NOMO-1 treated with dmso at 0.1 percent for 144 hours (cell line): ENCODE measurements at regions not wholly inside any gene's neighbourhood (a gene's known extent, or its start where the extent isn't known, plus 50 kb on each side); places are given as distances from the start of the nearest gene placed in this dataset.

ENCODE experiments used
- DNase-seq: peaks from one replicate; lab custom pipeline; 2025; ENCODE audit not compliant: unreplicated experiment; lab: John Stamatoyannopoulos, UW

DNA sequence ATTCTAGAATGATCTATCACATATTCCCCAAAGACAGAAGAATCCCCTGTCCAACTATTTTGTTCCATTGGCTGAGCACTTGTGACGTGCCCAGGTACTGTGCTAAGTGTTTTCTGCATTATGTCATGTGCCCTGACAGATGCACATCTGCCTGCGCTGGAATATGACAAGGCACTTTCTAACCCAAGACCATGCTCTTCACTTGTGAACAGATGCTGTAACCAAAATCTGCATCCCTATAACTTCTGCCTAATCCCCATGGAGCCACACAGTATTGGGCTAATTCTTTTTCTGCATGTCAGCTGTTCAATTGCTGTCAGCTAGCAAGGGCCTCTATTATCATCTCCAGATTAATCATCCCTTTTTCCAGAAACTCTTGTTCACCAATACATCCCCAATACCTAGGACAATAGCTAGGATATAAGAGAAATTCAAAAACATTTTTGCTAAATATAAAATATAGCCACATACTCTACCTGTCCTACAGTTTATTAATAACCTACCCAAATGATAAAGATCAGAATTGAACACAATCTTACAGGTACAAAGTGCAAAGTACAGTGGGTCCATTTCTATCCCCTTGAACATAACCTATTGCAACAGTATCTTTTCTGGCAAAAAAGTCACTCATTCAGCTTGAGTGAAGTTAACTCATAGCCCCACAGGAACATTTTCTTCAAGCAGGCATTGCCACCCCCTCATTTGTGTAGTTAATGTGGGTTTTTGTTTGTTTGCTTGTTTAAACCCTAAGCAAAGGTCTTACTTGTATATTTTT lies 109.4 kb upstream of the LRRN1 start:
- no peak for DNase-seq

DNA sequence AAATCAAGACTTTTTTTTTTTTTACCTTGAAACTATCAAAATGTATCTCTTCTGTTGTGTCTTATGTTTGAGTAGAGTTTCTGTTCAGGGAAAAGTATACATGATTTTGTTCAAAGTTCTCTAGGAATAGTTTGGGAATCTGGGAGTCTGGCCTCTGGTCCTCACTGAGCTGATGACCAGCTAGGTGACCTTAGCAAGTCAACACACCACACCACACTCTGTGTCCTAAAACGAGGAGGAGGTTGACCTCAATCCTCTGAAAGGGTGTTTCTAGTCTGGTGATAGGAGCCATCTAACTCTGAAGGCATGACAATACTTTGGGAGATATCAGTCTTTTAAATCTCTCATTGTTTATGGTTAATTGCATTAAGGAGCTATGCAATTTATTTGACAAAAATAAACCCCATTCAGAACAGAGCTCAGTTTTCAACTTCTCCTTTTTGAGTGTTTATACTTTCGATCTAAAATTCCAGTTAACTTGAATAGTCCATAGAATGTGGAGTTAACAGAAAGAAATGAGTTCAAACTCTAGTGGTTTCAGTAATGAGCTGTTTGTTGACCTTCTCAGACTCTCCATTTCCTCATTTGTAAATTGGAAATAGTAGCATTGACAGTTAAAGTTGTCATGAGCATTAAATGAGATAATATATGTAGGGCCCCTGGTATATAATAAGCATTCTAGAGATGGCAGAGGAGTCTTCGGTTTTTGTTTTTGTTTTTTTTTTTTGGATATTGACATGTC lies 112.2 kb upstream of the LRRN1 start:
- DNase-seq: peak; percentile 9

GRCh38 chr3:3685721-3686120 lies 113.5 kb upstream of the LRRN1 start:
- DNase-seq: no peak

GRCh38 chr3:3683261-3683660 lies 116.0 kb upstream of the LRRN1 start:
- no peak for DNase-seq

DNA sequence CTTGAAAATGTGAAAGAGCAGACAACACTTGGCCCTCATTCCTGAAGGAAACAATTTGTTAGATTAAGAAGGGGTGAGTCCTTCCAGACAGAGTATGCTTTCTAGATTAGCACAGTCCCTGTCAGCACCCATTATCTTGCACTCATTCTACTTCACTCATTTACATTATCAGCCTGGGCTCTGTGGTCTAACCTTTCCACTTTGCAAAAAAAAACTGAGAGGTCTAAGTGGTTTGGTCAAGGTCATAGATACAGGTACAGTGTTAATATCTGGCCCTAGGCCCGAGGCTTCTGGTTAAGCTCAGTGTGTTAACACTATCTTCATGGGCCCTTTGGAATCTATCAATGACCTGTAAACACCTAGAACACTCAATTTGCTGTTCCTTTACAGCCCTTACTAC lies 123.4 kb upstream of the LRRN1 start:
- no peak for DNase-seq

GRCh38 chr3:3675186-3675585 lies 124.0 kb upstream of the LRRN1 start:
- no peak for DNase-seq

DNA sequence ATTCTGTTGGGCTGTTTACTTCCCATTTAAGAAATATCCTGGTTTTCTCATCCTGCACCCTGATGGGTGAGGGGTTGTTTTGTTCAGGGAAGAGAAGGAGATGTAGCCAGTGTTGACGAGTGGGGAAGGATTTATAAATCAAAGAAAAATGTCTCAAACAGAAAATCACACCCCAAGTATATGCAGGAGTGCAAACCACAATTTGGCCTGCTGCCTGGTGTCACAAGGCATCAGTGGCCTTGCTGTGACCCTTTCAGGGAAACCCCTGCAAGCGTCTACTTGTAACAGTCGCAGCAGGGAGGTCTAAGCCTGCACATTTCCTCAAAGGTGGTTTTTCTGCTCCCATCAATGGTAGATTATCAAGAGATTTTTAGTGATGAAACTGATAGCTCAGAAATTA lies 132.6 kb upstream of the LRRN1 start:
- no peak for DNase-seq

DNA sequence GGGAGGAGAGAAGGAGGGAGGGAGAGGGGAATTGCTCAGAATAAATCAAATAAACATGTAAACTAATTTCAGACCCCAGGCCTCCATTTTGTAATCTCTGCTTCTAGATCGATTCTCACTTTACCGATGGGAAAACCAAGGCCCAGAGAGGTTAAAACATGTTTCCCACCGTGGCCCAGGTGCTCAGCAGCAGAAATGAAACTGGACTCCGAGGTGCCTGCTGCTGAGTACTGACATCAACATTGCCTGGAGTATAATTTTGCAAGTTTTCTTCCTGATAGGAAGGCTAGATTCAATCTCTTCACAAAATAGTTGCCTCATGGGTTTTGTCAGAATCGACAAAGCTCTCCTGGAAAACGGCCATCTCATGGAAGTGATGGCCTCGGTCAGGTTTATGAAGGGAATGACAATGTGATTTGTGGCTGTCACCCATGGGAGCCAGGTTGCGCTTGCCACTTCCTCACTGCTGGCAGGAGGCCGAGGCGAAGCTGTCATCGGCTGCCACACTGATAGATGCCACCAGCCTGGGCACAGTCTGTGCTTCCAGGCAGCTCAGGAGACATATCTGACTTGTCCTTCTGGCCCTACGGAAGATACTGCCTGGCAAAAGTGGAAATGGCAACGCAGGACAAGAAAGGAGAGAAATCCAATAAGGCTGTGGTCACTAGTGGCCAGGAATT lies 133.1 kb upstream of the LRRN1 start:
- no peak for DNase-seq

DNA sequence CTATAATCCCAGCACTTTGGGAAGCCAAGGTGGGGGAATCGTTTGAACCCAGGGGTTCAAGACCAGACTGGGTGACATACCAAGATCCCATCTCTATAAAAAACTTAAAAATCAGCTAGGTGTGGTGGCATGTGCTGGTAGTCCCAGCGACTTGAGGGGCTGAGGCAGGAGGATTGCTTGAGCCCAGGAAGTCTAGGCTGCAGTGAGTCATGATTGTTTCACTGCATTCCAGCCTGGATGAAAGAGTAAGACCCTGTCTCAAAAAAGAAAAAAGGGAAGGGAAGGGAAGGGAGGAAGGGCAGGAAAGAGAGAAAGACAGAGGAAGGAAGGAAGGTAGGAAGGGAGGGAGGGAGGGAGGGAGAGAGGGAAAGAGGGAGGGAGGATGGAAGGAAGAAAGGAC lies 133.7 kb upstream of the LRRN1 start:
- no peak for DNase-seq

GRCh38 chr3:3664935-3665334 lies 134.3 kb upstream of the LRRN1 start:
- no peak for DNase-seq

GRCh38 chr3:3662610-3663009 lies 136.6 kb upstream of the LRRN1 start:
- no peak for DNase-seq

GRCh38 chr3:3654916-3655315 lies 144.3 kb upstream of the LRRN1 start:
- DNase-seq: no peak

DNA sequence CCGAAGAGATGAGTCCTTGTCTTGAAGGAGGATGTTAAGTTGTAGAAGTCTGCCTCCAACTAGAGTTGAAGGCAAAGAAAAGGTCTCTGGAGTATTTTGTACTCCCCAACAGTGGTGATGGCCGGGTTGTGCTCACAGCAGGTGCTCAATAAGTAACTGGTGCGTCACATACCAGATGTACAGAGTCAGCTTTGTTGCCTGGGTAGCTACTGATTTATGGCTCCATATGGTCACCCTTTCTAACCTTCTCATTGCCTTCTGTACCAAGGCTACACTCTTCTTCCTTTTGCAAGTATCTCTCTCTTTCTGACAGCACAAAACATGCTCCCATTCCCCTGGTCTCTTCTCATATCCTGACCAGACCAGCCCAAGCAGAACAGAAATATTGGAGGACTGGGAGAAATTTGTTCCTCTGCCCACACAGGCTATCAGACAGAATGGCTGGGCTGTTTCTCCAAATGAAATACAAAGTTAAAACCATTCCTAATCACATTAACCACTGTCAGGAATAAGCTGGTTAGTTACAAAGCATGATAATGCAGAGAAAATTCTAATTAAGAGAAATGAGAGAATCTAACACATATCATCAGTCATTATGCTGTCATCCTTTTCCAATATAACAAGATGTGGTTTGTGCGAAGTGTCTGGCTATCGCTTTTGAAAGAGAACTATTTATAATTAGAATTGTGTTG lies 150.1 kb upstream of the LRRN1 start:
- no peak for DNase-seq

GRCh38 chr3:3646934-3647333 lies 152.3 kb upstream of the LRRN1 start:
- no peak for DNase-seq

DNA sequence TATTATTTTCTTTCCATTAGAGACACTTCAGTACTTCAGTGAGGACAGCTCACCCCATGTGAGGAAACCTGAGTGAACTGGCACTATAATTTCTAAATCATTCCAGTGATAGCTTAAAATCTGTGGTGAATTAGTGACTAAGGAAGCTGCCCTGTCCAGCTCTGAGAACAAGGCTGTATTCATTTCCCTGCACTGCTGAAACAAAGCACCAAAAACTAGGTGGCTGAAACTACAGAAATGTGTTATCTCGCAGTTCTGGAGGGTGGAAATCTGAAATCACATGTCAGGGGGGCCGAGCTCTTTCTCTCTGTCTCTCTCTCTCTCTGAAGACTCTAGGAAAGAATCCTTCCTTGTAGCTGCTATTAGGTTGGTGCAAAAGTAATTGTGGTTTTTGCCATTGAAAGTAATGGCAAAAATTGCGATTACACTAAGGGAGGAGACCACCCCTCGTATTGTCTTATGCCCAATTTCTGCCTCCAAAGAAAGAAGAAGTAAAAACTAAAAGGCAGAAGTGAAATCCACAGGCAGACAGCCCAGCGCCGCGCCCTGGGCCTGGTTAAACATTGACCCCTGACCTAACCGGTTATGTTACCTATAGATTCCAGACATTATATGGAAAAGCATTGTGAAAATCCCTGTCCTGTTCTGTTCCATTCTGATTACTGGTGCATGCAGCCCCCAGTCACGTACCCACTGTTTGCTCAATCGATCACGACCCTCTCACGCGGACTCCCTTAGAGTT lies 153.0 kb upstream of the LRRN1 start:
- peak; percentile 11 for DNase-seq

DNA sequence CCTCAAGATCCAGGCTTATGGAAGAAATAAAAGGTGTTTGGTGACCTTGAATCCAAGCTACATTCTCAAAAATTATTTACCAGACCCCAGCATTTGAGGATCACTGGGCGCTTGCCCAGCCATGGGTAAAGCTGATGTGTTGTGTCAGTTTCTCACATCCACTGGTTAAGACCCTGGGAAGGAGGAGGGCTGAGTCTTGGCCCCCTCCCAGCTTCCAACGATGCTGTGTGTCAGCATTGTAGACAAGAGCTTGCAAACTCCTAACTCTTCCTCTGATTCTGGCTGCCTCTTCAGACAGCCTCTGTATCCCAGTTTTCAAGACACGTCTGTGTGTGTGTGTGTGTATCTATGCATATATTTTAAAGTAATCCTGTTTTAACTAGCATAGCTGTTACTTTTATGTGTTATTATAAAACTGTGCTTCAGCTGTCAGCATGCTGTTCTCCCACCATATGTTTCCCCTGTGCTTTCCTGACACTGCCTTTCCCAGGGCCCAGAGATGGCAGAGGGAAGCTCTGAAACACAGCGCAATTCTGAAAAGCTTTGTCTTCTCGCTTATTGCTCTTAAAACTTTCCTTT lies 157.3 kb upstream of the LRRN1 start:
- no peak for DNase-seq

DNA sequence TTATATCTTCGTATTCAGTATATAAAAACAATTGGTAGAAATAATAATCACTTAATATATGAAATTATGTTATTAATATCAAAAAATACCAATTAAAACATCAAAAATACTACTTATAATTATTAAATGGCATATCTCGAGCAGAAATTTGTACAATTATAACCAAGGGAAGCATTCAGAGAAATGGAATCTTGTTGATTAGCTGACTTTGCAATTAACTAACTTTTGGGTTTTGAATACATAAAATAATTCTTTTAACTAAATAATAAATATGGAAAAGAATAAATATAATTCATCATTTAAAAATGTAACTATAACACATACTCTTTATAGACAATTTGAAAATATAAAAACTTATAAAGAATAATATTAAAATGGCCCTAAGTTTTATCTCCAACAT lies 160.2 kb upstream of the LRRN1 start:
- no peak for DNase-seq

DNA sequence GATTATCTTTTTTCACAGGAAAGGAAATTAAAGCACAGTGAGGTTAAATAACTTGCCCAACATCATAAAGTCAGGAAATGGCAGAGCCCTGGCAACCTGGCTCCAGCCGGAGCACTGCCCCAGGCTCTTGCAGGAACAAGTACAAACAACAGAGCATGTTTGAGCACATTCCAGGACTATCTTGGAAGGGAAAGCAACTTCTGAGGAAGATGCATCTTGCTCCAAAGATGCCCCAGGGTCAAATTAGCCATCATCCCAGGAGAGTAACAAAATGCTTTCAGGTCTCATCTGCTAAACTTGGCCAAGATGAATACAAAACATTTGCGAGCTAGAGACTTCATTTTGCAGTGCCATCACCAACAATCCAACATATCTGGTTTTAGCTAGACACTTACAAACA lies 162.4 kb upstream of the LRRN1 start:
- no peak for DNase-seq

- no peak for DNase-seq
Measured at GRCh38 chr3:3635109-3635508, 164.1 kb upstream of the LRRN1 start.

GRCh38 chr3:3634326-3634725 lies 164.9 kb upstream of the LRRN1 start:
- no peak for DNase-seq
